BJ (cell line): ENCODE measurements at regions not wholly inside any gene's neighbourhood (a gene's known extent, or its start where the extent isn't known, plus 50 kb on each side); places are given as distances from the start of the nearest gene placed in this dataset.
"Not testable (repeated sequence)": the region's sequence is repeated elsewhere in the genome, so short reads cannot be mapped to it uniquely, and the experiment has no call there.

Experiments used
- CTCF ChIA-PET: fragments of 350-600 bp; formaldehyde crosslinking; extraction: SDS; loops from one replicate; lab custom pipeline; 2021; ENCODE audit warnings: antibody characterized with exemption, inconsistent platforms; lab: Yijun Ruan, JAX
- POLR2A ChIA-PET: fragments of 300-600 bp; sonication (Branson Sonifier 250); formaldehyde crosslinking; extraction: SDS; loops from one replicate; lab custom pipeline; 2021; ENCODE audit warnings: antibody characterized with exemption; lab: Charles Lee
- DNase-seq: peaks from one replicate; pipeline ENCODE4 v3.0.0-alpha.2; 2011; ENCODE audit warnings: low read depth
- H3K27me3 ChIP-seq: 2 replicates; pipeline ENCODE4 v1.6.0; 2011; ENCODE audit warnings: low read length; ENCODE audit not compliant: control insufficient read depth, insufficient read depth
- H3K36me3 ChIP-seq: 2 replicates; pipeline ENCODE4 v1.5.1; 2011; ENCODE audit warnings: low read length; ENCODE audit not compliant: control insufficient read depth, insufficient read depth
- H3K4me3 ChIP-seq: 2 replicates; pipeline ENCODE4 v1.5.1; 2011; ENCODE audit warnings: low read depth, mild to moderate bottlenecking, control low read depth, low read length
- CTCF ChIP-seq: IDR thresholded peaks from 2 replicates; pipeline ENCODE4 v1.5.1; 2011; ENCODE audit warnings: low read depth, mild to moderate bottlenecking, control low read depth, inconsistent platforms, low read length, moderate library complexity; ENCODE audit not compliant: insufficient read depth

GRCh38 chr6:62980724-62981123 is 230.5 kb upstream of the FKBP1C start:
- CTCF ChIA-PET, result no interaction called here
- no peak for TF ChIP-seq CTCF
- POLR2A ChIA-PET, result no interaction called here

GRCh38 chr6:62982951-62983350 is 228.3 kb upstream of the FKBP1C start:
- no peaks in the 10 kb centered on the region for H3K36me3 ChIP-seq
- POLR2A ChIA-PET, result no interaction called here
- H3K4me3 ChIP-seq, result no peak overlapping the region
- TF ChIP-seq CTCF, result no peak
- no peak for DNase-seq
- no peaks in the 10 kb centered on the region for H3K27me3 ChIP-seq
- CTCF ChIA-PET, result no interaction called here

More at GRCh38 chr6:62980724-62981123, 230.5 kb upstream of the FKBP1C start:
- H3K27me3 ChIP-seq, result no peaks in the 10 kb centered on the region
- DNase-seq, result no peak
- H3K36me3 ChIP-seq, result no peaks in the 10 kb centered on the region
- H3K4me3 ChIP-seq, result no peak overlapping the region

DNA sequence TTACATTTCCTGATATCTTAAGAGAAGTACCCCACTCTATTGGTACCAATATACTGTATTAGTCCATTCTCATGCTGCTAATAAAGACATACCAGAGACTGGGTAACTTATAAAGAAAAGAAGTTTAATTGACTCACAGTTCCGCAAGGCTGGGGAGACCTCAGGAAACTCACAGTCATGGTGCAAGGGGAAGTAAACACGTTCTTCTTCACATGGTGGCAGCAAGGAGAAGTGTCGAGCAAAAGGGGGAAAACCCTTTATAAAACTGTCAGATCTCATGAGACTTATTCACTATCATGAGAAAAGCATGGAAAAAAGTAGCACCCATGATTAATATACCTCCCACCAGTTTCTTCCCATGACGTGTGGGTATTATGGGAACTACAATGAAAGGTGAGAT is 219.6 kb upstream of the FKBP1C start:
- POLR2A ChIA-PET, DNase-seq, H3K27me3 ChIP-seq, H3K36me3 ChIP-seq, H3K4me3 ChIP-seq, CTCF ChIA-PET: not testable (repeated sequence)

DNA sequence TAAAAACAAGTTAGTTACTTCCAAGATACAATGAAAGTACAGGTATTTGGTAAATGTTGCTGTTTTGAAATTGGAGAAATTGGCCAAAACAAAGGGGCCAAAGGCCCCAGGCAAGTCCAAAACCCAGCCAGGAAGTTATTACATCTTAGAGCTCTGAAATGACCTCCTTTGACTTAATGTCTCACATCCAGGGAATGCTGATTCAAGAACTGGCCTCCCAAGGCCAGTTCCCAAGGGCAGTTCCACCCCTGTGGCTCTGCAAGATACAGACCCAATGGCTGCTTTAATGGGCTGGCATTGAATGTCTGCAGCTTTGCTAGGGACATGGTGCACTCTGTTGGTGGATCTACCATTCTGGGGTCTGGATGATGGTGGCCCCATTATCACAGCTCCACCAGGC is 217.3 kb upstream of the FKBP1C start:
- Histone ChIP-seq H3K4me3 (no peak overlapping the region), H3K27me3 (no peaks in the 10 kb centered on the region), H3K36me3 (no peaks in the 10 kb centered on the region)
- no peak for DNase-seq
- CTCF ChIA-PET, result no interaction called here
- TF ChIP-seq CTCF, result no peak
- POLR2A ChIA-PET, result no interaction called here

DNA sequence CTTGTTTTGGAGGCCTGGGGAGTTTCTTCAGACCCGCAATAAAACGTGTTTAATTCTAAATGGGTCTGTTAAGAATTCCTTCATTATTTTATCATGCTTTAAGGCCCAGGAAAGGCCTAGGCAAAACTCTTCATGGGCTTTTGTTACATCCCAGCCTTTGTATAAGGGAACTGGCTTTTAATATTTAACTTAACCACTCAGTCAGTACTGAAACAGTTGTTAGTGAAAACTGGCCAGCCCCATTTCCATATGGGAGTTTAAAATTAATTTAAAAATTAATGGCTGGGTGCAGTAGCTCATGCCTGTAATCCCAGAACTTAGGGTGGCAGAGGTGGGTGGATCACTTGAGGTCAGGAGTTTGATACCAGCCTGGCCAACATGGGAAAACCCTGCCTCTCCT is 213.2 kb upstream of the FKBP1C start:
- ChIA-PET POLR2A (no interaction called here), CTCF (no interaction called here)
- no peaks in the 10 kb centered on the region for H3K36me3 ChIP-seq

DNA sequence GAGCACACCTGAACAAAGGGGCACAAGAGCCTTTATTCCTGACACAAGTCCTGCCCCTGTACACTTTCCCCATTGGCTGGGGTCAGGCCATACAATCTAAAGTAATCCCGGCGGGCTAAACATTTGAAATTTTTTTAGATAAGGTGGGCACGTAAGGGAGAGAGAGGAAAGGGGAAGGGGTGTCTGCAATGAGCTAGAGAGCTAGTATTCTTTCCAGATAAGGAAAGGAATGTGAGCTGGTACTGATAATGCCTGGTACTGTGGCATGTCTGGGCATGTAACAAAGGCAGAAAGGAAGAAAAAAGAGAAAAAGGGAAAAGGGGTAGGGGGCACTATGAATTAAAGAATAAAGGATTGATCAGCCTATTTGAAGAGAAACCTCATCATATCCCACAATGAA is 212.0 kb upstream of the FKBP1C start:
- CTCF ChIA-PET, result not testable (repeated sequence)

More for the DNA sequence above, 213.2 kb upstream of the FKBP1C start:
- Histone ChIP-seq H3K4me3 (no peak overlapping the region), H3K27me3 (no peaks in the 10 kb centered on the region)
- TF ChIP-seq CTCF, result no peak
- DNase-seq, result no peak

More for the DNA sequence above, 212.0 kb upstream of the FKBP1C start:
- H3K36me3 ChIP-seq, H3K27me3 ChIP-seq, POLR2A ChIA-PET, DNase-seq, H3K4me3 ChIP-seq: not testable (repeated sequence)
